ENCODE measurements at regions not wholly inside any gene's neighbourhood (a gene's known extent, or its start where the extent isn't known, plus 50 kb on each side); places are given as distances from the start of the nearest gene placed in this dataset.

DNA sequence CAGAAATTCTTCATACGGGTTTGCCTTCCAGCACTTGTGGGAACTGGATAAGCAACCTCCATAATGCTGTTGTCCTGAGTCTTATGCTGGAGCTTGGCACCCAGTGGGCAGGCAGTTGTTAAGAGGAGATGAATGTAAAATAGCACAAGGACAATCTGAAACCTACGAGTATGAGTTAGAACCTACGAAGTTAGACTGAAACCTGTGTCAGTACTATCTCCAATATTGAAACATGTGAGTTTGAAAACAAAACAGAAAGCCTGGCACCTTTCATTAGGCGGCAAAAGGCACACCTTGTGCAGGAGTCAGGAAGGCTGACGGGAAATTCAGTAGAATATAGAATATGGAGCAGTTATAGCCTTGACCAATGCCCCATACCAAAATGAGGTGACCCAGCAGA lies 489.7 kb upstream of the RGS18 start:
- TF ChIP-seq CTCF (conservative IDR thresholded peaks at IDR 0.05 in 1 of 2, IDR thresholded peaks at IDR 0.05 in 1 of 2; ENCODE audit: low read depth in 1 of 2, low read length in 2 of 2) (no peak), EZH2 (IDR thresholded peaks at IDR 0.05; ENCODE audit: low read length, missing control alignments) (no peak)

Data from fibroblast of lung (primary cell).